Kidney epithelial cell (primary cell): ENCODE measurements at regions not wholly inside any gene's neighbourhood (a gene's known extent, or its start where the extent isn't known, plus 50 kb on each side); places are given as distances from the start of the nearest gene placed in this dataset.

Source experiments
- DNase-seq: peaks from one replicate; pipeline ENCODE4 v3.0.0-alpha.2; 2010; ENCODE audit warnings: low read depth
- H3K27me3 ChIP-seq: 2 replicates; pipeline ENCODE4 v1.6.0; 2011; ENCODE audit warnings: low read length; ENCODE audit not compliant: control insufficient read depth, insufficient read depth
- H3K36me3 ChIP-seq: 2 replicates; pipeline ENCODE4 v1.5.1; 2011; ENCODE audit warnings: low read length; ENCODE audit not compliant: control insufficient read depth, insufficient read depth
- H3K4me3 ChIP-seq: 2 replicates; pipeline ENCODE4 v1.5.1; 2011; ENCODE audit warnings: low read depth, mild to moderate bottlenecking, control low read depth, low read length
- CTCF ChIP-seq: IDR thresholded peaks from 2 replicates; pipeline ENCODE4 v1.5.1; 2011; ENCODE audit warnings: mild to moderate bottlenecking, moderate library complexity, low read length, control low read depth, inconsistent platforms; ENCODE audit not compliant: insufficient read depth, poor library complexity, severe bottlenecking

GRCh38 chr20:50428097-50428828 is 81.9 kb upstream of the PTPN1 start:
- no peak for DNase-seq
- TF ChIP-seq CTCF = no peak
- no peaks in the 10 kb centered on the region for H3K36me3 ChIP-seq
- H3K4me3 ChIP-seq = no peak overlapping the region
- H3K27me3 ChIP-seq = no peaks in the 10 kb centered on the region

GRCh38 chr20:50429412-50429811 is 80.8 kb upstream of the PTPN1 start:
- H3K27me3 ChIP-seq = no peaks in the 10 kb centered on the region
- TF ChIP-seq CTCF = no peak
- H3K36me3 ChIP-seq = no peaks in the 10 kb centered on the region
- no peak for DNase-seq
- no peak overlapping the region for H3K4me3 ChIP-seq

- H3K4me3 ChIP-seq = no peak overlapping the region
- H3K36me3 ChIP-seq = no peaks in the 10 kb centered on the region
- DNase-seq = no peak
- H3K27me3 ChIP-seq = no peaks in the 10 kb centered on the region
- TF ChIP-seq CTCF = no peak
Measured at GRCh38 chr20:50431066-50431450, 79.1 kb upstream of the PTPN1 start.

- Histone ChIP-seq H3K4me3 (no peak overlapping the region), H3K36me3 (no peaks in the 10 kb centered on the region), H3K27me3 (no peaks in the 10 kb centered on the region)
- no peak for DNase-seq
- no peak for TF ChIP-seq CTCF
Measured at GRCh38 chr20:50433001-50433761, 77.0 kb upstream of the PTPN1 start.

GRCh38 chr20:50434321-50434652 is 75.9 kb upstream of the PTPN1 start:
- DNase-seq = no peak
- Histone ChIP-seq H3K36me3 (no peaks in the 10 kb centered on the region), H3K4me3 (no peak overlapping the region), H3K27me3 (no peaks in the 10 kb centered on the region)
- no peak for TF ChIP-seq CTCF
